ENCODE measurements at regions not wholly inside any gene's neighbourhood (a gene's known extent, or its start where the extent isn't known, plus 50 kb on each side); places are given as distances from the start of the nearest gene placed in this dataset.

GRCh38 chr7:7117935-7118586 lies 64.3 kb upstream of the C1GALT1 start:
- DNase-seq (ENCODE audit: low read depth, low spot score): no peak

GRCh38 chr7:7118822-7119221 lies 63.5 kb upstream of the C1GALT1 start:
- DNase-seq (ENCODE audit: low read depth, low spot score): no peak

GRCh38 chr7:7119729-7120128 lies 62.6 kb upstream of the C1GALT1 start:
- no peak for DNase-seq (ENCODE audit: low read depth, low spot score)

GRCh38 chr7:7122033-7122478 lies 60.3 kb upstream of the C1GALT1 start:
- DNase-seq (ENCODE audit: low read depth, low spot score): no peak

- DNase-seq (ENCODE audit: low read depth, low spot score): no peak
These were observed 59.6 kb upstream of the C1GALT1 start for GRCh38 chr7:7122701-7123281.

GRCh38 chr7:7125963-7126362 lies 56.4 kb upstream of the C1GALT1 start:
- no peak for DNase-seq (ENCODE audit: low read depth, low spot score)

GRCh38 chr7:7127773-7128172 lies 54.6 kb upstream of the C1GALT1 start:
- no peak for DNase-seq (ENCODE audit: low read depth, low spot score)

GRCh38 chr7:7129381-7129780 lies 53.0 kb upstream of the C1GALT1 start:
- no peak for DNase-seq (ENCODE audit: low read depth, low spot score)

GRCh38 chr7:7131273-7131672 lies 51.1 kb upstream of the C1GALT1 start:
- no peak for DNase-seq (ENCODE audit: low read depth, low spot score)
